Fibroblast of lung (primary cell): ENCODE measurements at regions not wholly inside any gene's neighbourhood (a gene's known extent, or its start where the extent isn't known, plus 50 kb on each side); places are given as distances from the start of the nearest gene placed in this dataset.

Experiments
- DNase-seq, 2 donors: peaks; one replicate each; pipeline versions ENCODE4 v3.0.0 to v3.0.0-alpha.2; 2010; ENCODE audit warnings: low read depth in 2 of 2
- H2AFZ ChIP-seq: 2 replicates; pipeline ENCODE4 v1.5.1; 2012; ENCODE audit warnings: low read length, control low read depth, inconsistent platforms
- H3K27ac ChIP-seq: 2 replicates; pipeline ENCODE4 v1.5.1; 2011; ENCODE audit warnings: low read length, control low read depth; ENCODE audit not compliant: insufficient read depth
- H3K27me3 ChIP-seq: 2 replicates; pipeline ENCODE4 v1.5.1; 2011; ENCODE audit warnings: mild to moderate bottlenecking, low read length; ENCODE audit not compliant: control insufficient read depth, insufficient read depth
- H3K36me3 ChIP-seq: 2 replicates; pipeline ENCODE4 v1.5.1; 2011; ENCODE audit warnings: low read length; ENCODE audit not compliant: control insufficient read depth, insufficient read depth
- H3K4me1 ChIP-seq: 2 replicates; pipeline ENCODE4 v1.5.1; 2011; ENCODE audit warnings: low read length; ENCODE audit not compliant: control insufficient read depth, insufficient read depth; ENCODE audit errors: extremely low read depth
- H3K4me2 ChIP-seq: 2 replicates; pipeline ENCODE4 v1.5.1; 2011; ENCODE audit warnings: low read length, control low read depth; ENCODE audit not compliant: insufficient read depth; ENCODE audit errors: extremely low read depth
- H3K4me3 ChIP-seq, 4 experiments: fragments of 200-600 bp in 1 of 4; sonication (generic) in 1 of 4; replicated peaks in 1 of 4; 2 replicates each; pipeline ENCODE4 v1.5.1; 2011 to 2016; ENCODE audit warnings: low read length in 4 of 4, low read depth in 3 of 4, mild to moderate bottlenecking in 3 of 4, control low read depth in 2 of 4, inconsistent platforms in 1 of 4, mixed read lengths in 1 of 4; ENCODE audit not compliant: insufficient read depth in 1 of 4; ENCODE audit errors: control extremely low read depth in 1 of 4
- H3K79me2 ChIP-seq: 2 replicates; pipeline ENCODE4 v1.5.1; 2012; ENCODE audit warnings: mild to moderate bottlenecking, low read length, inconsistent platforms; ENCODE audit not compliant: control insufficient read depth, insufficient read depth
- H3K9ac ChIP-seq: 2 replicates; pipeline ENCODE4 v1.5.1; 2011; ENCODE audit warnings: mild to moderate bottlenecking, low read length, control low read depth; ENCODE audit not compliant: insufficient read depth
- H3K9me3 ChIP-seq: 2 replicates; pipeline ENCODE4 v1.5.1; 2012; ENCODE audit warnings: low read depth, low read length; ENCODE audit not compliant: control insufficient read depth, insufficient read depth
- H4K20me1 ChIP-seq: 2 replicates; pipeline ENCODE4 v1.5.1; 2011; ENCODE audit warnings: low read length; ENCODE audit not compliant: control insufficient read depth, insufficient read depth; ENCODE audit errors: extremely low read depth
- CTCF ChIP-seq, 2 donors: IDR thresholded peaks in 1 of 2; conservative IDR thresholded peaks in 1 of 2; 1 replicate in 1 of 2; 2 replicates in 1 of 2; pipeline ENCODE4 v1.5.1; 2011 to 2012; ENCODE audit warnings: low read length in 2 of 2, control low read depth in 1 of 2, inconsistent platforms in 1 of 2, low read depth in 1 of 2, mild to moderate bottlenecking in 1 of 2
- EZH2 ChIP-seq: IDR thresholded peaks from 2 replicates; pipeline ENCODE4 v1.5.1; 2012; ENCODE audit warnings: low read length, control low read depth, mild to moderate bottlenecking; ENCODE audit errors: missing control alignments

GRCh38 chr1:81596341-81596740, 204.4 kb upstream of the ADGRL2 start:
- Histone ChIP-seq H3K4me2 (no peak overlapping the region), H3K27ac (no peak overlapping the region), H3K9me3 (no peaks in the 10 kb centered on the region), H3K79me2 (no peaks in the 10 kb centered on the region), H3K9ac (no peak overlapping the region), H4K20me1 (no peaks in the 10 kb centered on the region), H3K27me3 (no peaks in the 10 kb centered on the region), H3K4me1 (no peaks in the 10 kb centered on the region), H3K4me3 (no peak overlapping the region), H2AFZ (no peak overlapping the region), H3K36me3 (no peaks in the 10 kb centered on the region)
- no peak for DNase-seq
- TF ChIP-seq EZH2 = no peak
- no peak for TF ChIP-seq CTCF (conservative IDR thresholded peaks at IDR 0.05 in 1 of 2, IDR thresholded peaks at IDR 0.05 in 1 of 2; ENCODE audit: low read depth in 1 of 2, low read length in 2 of 2)

GRCh38 chr1:81594206-81594605, 206.5 kb upstream of the ADGRL2 start:
- Histone ChIP-seq H3K27me3 (no peaks in the 10 kb centered on the region), H2AFZ (no peak overlapping the region), H4K20me1 (no peaks in the 10 kb centered on the region), H3K27ac (no peak overlapping the region), H3K79me2 (no peaks in the 10 kb centered on the region), H3K4me3 (no peak overlapping the region), H3K9ac (no peak overlapping the region), H3K4me1 (no peaks in the 10 kb centered on the region), H3K36me3 (no peaks in the 10 kb centered on the region), H3K4me2 (no peak overlapping the region), H3K9me3 (no peaks in the 10 kb centered on the region)
- DNase-seq = no peak
- TF ChIP-seq EZH2 (no peak), CTCF (conservative IDR thresholded peaks at IDR 0.05 in 1 of 2, IDR thresholded peaks at IDR 0.05 in 1 of 2; ENCODE audit: low read depth in 1 of 2, low read length in 2 of 2) (no peak)

GRCh38 chr1:81592233-81592632, 208.5 kb upstream of the ADGRL2 start:
- no peaks in the 10 kb centered on the region for H3K9me3 ChIP-seq
- H3K79me2 ChIP-seq = no peaks in the 10 kb centered on the region
- no peak for TF ChIP-seq CTCF (conservative IDR thresholded peaks at IDR 0.05 in 1 of 2, IDR thresholded peaks at IDR 0.05 in 1 of 2; ENCODE audit: low read depth in 1 of 2, low read length in 2 of 2)
- no peak for TF ChIP-seq EZH2
- DNase-seq = peak in 1 of 2 donors; percentile 48
- no peak overlapping the region for H3K9ac ChIP-seq
- H3K4me3 ChIP-seq = no peak overlapping the region
- H3K4me1 ChIP-seq = no peaks in the 10 kb centered on the region
- no peak overlapping the region for H3K4me2 ChIP-seq
- no peak overlapping the region for H3K27ac ChIP-seq
- H3K27me3 ChIP-seq = no peaks in the 10 kb centered on the region
- H3K36me3 ChIP-seq = no peaks in the 10 kb centered on the region
- no peaks in the 10 kb centered on the region for H4K20me1 ChIP-seq
- H2AFZ ChIP-seq = no peak overlapping the region
